Left ventricle myocardium inferior (tissue), 1 donor: ENCODE measurements at regions not wholly inside any gene's neighbourhood (a gene's known extent, or its start where the extent isn't known, plus 50 kb on each side); places are given as distances from the start of the nearest gene placed in this dataset.
"Not testable (repeated sequence)": the region's sequence is repeated elsewhere in the genome, so short reads cannot be mapped to it uniquely, and the experiment has no call there.

Experiments
- DNase-seq: peaks from one replicate; pipeline ENCODE4 v3.0.0-alpha.2; 2020
- H3K27ac ChIP-seq: fragments of 200-600 bp; replicated peaks from 2 replicates; pipeline ENCODE4 v1.8.0; 2021
- H3K27me3 ChIP-seq: fragments of 200-600 bp; 2 replicates; pipeline ENCODE4 v1.8.0; 2021; ENCODE audit warnings: low read depth
- H3K36me3 ChIP-seq: fragments of 200-600 bp; 2 replicates; pipeline ENCODE4 v1.8.0; 2021
- H3K4me1 ChIP-seq: fragments of 200-600 bp; 2 replicates; pipeline ENCODE4 v1.8.0; 2021
- H3K4me3 ChIP-seq: fragments of 200-600 bp; 2 replicates; pipeline ENCODE4 v1.8.0; 2021; ENCODE audit warnings: mild to moderate bottlenecking, moderate library complexity
- H3K9me3 ChIP-seq: fragments of 200-600 bp; replicated peaks from 2 replicates; pipeline ENCODE4 v1.8.0; 2021
- intact Hi-C: fragments of 100-400 bp; cut with micrococcal nuclease; formaldehyde crosslinking; loops from one replicate; pipeline ENCODE4 v1.11.0; 2022
- TF ChIP-seq, protein P1 (sequence below): fragments of 200-600 bp; IDR thresholded peaks from 2 replicates; pipeline ENCODE4 v1.8.0; 2021; ENCODE audit warnings: antibody characterized with exemption, mild to moderate bottlenecking, borderline replicate concordance
- donor health status: DM: no; HTN: yes; CAD: no; lungs with severe emphysema.

DNA sequence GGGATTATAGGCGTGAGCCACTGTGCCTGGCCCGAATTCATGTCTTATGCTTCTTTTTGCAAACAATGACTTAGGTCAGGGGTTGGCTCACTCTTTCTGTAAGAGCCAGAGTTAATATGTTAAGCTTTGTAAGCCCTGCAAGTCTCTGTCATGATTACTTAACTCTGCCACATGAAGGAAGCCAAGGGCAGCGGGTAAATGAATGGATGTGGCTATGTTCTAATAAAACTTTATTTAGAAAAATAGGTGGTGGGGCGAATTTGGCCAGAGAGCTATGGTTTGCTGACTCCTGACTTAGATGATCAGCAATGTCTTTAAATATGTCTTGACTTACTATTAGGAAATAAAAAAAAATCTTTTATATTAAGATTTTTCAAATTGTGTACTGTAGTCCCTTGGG lies 114.9 kb upstream of the ZFP64 start:
- no peak for DNase-seq
- Histone ChIP-seq H3K4me3 (no peak overlapping the region), H3K9me3 (no peaks in the 10 kb centered on the region), H3K27me3 (no peaks in the 10 kb centered on the region), H3K4me1 (peaks cover 4% of the 10 kb centered on the region), H3K36me3 (no peaks in the 10 kb centered on the region), H3K27ac (no peak overlapping the region)
- intact Hi-C loops = no loop called here
- TF ChIP-seq, protein P1, sequence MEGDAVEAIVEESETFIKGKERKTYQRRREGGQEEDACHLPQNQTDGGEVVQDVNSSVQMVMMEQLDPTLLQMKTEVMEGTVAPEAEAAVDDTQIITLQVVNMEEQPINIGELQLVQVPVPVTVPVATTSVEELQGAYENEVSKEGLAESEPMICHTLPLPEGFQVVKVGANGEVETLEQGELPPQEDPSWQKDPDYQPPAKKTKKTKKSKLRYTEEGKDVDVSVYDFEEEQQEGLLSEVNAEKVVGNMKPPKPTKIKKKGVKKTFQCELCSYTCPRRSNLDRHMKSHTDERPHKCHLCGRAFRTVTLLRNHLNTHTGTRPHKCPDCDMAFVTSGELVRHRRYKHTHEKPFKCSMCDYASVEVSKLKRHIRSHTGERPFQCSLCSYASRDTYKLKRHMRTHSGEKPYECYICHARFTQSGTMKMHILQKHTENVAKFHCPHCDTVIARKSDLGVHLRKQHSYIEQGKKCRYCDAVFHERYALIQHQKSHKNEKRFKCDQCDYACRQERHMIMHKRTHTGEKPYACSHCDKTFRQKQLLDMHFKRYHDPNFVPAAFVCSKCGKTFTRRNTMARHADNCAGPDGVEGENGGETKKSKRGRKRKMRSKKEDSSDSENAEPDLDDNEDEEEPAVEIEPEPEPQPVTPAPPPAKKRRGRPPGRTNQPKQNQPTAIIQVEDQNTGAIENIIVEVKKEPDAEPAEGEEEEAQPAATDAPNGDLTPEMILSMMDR = no peak

DNA sequence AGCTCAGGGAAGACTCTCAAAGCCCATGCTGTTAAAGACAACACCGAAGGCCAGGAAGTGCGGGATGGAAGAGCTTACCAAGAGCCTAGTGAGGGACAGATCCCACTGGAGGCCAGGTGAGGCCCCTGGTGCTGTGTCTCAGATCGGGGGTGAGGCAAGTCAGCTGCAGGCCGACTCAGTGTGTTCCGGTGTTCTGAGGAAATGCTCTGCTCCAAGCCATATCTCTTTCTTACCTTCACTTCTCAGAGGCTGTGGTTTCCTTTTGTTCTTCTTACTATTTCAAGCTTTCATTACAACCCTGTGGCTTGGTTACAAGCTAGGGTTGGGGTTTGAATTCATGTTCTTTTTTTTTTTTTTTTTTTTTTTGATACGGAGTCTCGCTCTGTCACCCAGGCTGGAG lies 114.3 kb upstream of the ZFP64 start:
- no peaks in the 10 kb centered on the region for H3K27me3 ChIP-seq
- intact Hi-C loops = no loop called here
- H3K27ac ChIP-seq = no peak overlapping the region
- H3K4me3 ChIP-seq = no peak overlapping the region
- H3K4me1 ChIP-seq = no peaks in the 10 kb centered on the region
- TF ChIP-seq, protein P1 = no peak
- H3K9me3 ChIP-seq = no peaks in the 10 kb centered on the region
- DNase-seq = no peak
- H3K36me3 ChIP-seq = no peaks in the 10 kb centered on the region

DNA sequence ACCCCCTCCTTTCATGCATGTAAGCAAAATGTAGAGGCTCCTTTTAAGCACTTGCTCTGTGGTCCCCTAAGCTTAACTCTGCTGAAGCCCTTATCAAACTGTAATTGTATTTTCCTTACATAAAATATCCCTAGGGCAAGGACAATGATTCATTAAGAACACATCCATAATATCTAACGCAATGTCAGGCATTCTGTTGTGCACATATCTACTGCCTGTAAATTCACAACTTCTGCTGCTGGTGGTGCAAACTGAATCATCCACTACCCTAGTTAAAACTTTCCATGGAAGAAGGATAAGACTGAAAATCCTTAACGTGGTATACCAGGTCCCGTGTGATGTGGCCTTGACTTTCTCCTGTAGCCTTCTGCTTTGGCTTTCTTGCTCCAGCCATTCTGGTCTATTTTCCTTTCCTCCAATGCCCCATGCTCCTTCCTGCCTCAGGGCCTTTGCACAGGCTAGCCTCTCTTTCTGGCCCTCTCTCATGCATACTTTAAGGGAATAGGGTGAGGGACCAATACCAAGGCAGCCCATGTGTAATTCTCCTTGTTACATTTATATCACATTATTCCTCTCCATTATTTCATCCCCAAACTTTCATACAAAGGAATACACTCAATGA lies 113.6 kb upstream of the ZFP64 start:
- no peaks in the 10 kb centered on the region for H3K36me3 ChIP-seq
- no peak for DNase-seq
- H3K27me3 ChIP-seq = no peaks in the 10 kb centered on the region
- H3K4me3 ChIP-seq = no peak overlapping the region
- H3K4me1 ChIP-seq = no peaks in the 10 kb centered on the region
- TF ChIP-seq, protein P1 = no peak
- intact Hi-C loops = no loop called here
- H3K27ac ChIP-seq = no peak overlapping the region
- H3K9me3 ChIP-seq = no peaks in the 10 kb centered on the region

DNA sequence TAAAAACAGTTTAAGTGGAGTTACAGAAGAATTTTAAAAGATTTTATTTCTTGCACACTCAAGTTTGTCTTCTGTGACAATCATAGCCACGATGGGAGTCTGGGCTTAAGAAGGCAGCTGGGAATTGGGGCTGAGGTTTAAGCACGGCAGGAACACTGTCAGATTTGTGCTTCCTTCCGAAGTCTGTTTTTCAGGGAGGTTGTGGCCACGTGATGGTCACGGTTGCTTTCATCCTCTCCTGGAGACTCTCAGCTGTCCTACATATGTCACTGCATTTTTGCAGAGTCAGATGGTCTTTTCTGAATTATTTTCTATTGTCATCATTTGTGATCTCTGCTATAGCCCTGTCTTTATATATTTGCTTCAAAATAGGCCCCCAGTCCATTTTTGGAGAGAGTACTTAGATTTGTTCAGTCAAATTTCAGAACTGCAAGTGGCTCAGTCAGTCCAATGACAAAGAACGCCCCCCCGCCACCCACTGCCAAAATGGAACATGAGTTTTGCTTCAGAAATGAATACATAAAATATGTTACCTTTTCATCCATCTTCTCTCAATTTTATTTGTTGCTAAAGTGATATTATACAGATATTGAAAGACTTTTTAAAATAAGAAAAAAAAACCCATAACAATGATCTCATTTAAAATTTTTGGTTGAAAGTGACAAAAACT lies 111.8 kb upstream of the ZFP64 start:
- H3K27ac ChIP-seq = no peak overlapping the region
- H3K4me1 ChIP-seq = no peaks in the 10 kb centered on the region
- TF ChIP-seq, protein P1 = no peak
- H3K36me3 ChIP-seq = no peaks in the 10 kb centered on the region
- no peaks in the 10 kb centered on the region for H3K27me3 ChIP-seq
- H3K4me3 ChIP-seq = no peak overlapping the region
- DNase-seq = no peak
- intact Hi-C loops = no loop called here
- H3K9me3 ChIP-seq = no peaks in the 10 kb centered on the region

DNA sequence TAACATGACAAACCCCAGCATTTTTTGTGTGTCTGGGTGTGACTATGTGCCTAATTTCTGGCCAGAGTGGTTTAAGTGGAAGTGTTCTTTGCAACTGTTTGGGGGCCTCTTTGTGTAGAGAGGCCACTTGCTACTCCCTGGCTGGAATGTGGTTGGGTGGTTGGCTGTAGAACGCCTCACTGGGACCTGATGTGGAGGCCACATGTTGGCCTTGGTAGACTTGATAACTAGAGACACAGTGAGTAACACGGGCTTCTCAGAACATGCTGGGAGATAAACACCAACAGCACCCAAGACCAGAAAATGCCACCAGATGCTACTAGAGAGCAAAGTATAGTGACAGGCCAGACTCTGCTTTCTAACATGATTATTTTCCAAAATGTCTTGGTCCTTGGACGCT lies 111.2 kb upstream of the ZFP64 start:
- Histone ChIP-seq H3K4me1 (no peaks in the 10 kb centered on the region), H3K4me3 (no peak overlapping the region), H3K27me3 (no peaks in the 10 kb centered on the region), H3K36me3 (no peaks in the 10 kb centered on the region), H3K9me3 (no peaks in the 10 kb centered on the region), H3K27ac (no peak overlapping the region)
- intact Hi-C loops = no loop called here
- TF ChIP-seq, protein P1 = no peak
- DNase-seq = no peak

DNA sequence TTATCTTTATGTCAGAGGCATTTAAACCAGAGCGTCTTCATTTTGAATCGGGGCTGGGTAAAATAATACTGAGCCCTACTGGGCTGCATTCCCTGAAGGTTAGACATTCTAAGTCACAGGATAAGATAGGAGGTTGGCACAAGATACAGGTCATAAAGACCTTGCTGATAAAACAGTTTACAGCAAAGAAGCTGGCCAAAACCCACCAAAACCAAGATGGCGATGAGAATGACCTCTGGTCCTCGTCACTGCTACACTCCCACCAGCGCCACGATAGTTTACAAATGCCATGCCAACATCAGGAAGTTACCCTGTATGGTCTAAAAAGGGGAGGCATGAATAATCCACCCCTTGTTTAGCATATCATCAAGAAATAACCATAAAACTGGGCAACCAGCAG lies 110.5 kb upstream of the ZFP64 start:
- H3K4me3 ChIP-seq, H3K9me3 ChIP-seq, DNase-seq, H3K36me3 ChIP-seq, H3K27me3 ChIP-seq, H3K4me1 ChIP-seq, H3K27ac ChIP-seq, intact Hi-C loops: not testable (repeated sequence)
